Endothelial cell of umbilical vein (primary cell): ENCODE measurements at regions not wholly inside any gene's neighbourhood (a gene's known extent, or its start where the extent isn't known, plus 50 kb on each side); places are given as distances from the start of the nearest gene placed in this dataset.

Source experiments
- BruUV-seq: library from RNA; stranded (reverse); fragments of 400-500 nt; replicated peaks from 2 replicates; lab custom pipeline; 2021; lab: Mats Ljungman, UMichigan
- CTCF ChIA-PET: fragments of 300-600, 350-600 bp; sonication (Branson Sonifier 250); formaldehyde crosslinking; loops from one replicate; lab custom pipeline; 2021; ENCODE audit warnings: antibody characterized with exemption, inconsistent platforms; lab: Charles Lee
- POLR2A ChIA-PET: fragments of 300-600, 350-600 bp; sonication (Branson Sonifier 250); formaldehyde crosslinking; loops from one replicate; lab custom pipeline; 2021; ENCODE audit warnings: antibody characterized with exemption, inconsistent platforms; lab: Charles Lee
- DNase-seq: peaks from one replicate; pipeline ENCODE4 v3.0.0-alpha.2; 2011; ENCODE audit warnings: low read depth, low spot score
- FAIRE-seq: peaks from 2 replicates; lab custom pipeline; 2011; peaks lifted over from hg19 to GRCh38; lab: Jason Lieb, UNC
- H2AFZ ChIP-seq: 2 replicates; pipeline ENCODE4 v1.6.0; 2012; ENCODE audit warnings: low read depth, low read length, control low read depth, inconsistent platforms
- H3K27ac ChIP-seq: 2 replicates; pipeline ENCODE4 v1.5.1; 2011; ENCODE audit warnings: low read depth, mild to moderate bottlenecking, control low read depth, low read length, moderate library complexity; ENCODE audit not compliant: insufficient read depth
- H3K27me3 ChIP-seq, 2 experiments: 2 replicates each; pipeline versions ENCODE4 v1.6.0 to v1.6.1; 2011; ENCODE audit warnings: low read length in 2 of 2, mixed read lengths in 1 of 2; ENCODE audit not compliant: control insufficient read depth in 2 of 2, insufficient read depth in 2 of 2
- H3K36me3 ChIP-seq, 2 experiments: 2 replicates in 1 of 2; 3 replicates in 1 of 2; pipeline ENCODE4 v1.5.1; 2011; ENCODE audit warnings: low read length in 2 of 2, mild to moderate bottlenecking in 1 of 2, moderate library complexity in 1 of 2; ENCODE audit not compliant: control insufficient read depth in 2 of 2, insufficient read depth in 2 of 2; ENCODE audit errors: extremely low read depth in 1 of 2
- H3K4me1 ChIP-seq: 3 replicates; pipeline ENCODE4 v1.5.1; 2011; ENCODE audit warnings: mild to moderate bottlenecking, low read length; ENCODE audit not compliant: control insufficient read depth, insufficient read depth; ENCODE audit errors: extremely low read depth
- H3K4me2 ChIP-seq: 2 replicates; pipeline ENCODE4 v1.6.1; 2011; ENCODE audit warnings: low read length, control low read depth, mixed read lengths; ENCODE audit not compliant: insufficient read depth
- H3K4me3 ChIP-seq, 3 experiments: fragments of 200-600 bp in 1 of 3; sonication (generic), shearing (Covaris generic) in 1 of 3; replicated peaks in 1 of 3; 2 replicates each; pipeline ENCODE4 v1.5.1; 2011 to 2016; ENCODE audit warnings: control low read depth in 3 of 3, low read length in 3 of 3, mild to moderate bottlenecking in 2 of 3, inconsistent platforms in 1 of 3, low read depth in 1 of 3, moderate library complexity in 1 of 3; ENCODE audit not compliant: insufficient read depth in 1 of 3
- H3K79me2 ChIP-seq: 2 replicates; pipeline ENCODE4 v1.6.0; 2012; ENCODE audit warnings: low read length, inconsistent platforms; ENCODE audit not compliant: control insufficient read depth, insufficient read depth
- H3K9ac ChIP-seq: replicated peaks from 2 replicates; pipeline ENCODE3; 2011; ENCODE audit warnings: low read length, control low read depth; ENCODE audit not compliant: insufficient read depth; ENCODE audit errors: extremely low read depth
- H3K9me1 ChIP-seq: replicated peaks from 3 replicates; pipeline ENCODE4 v1.6.0; 2011; ENCODE audit warnings: mild to moderate bottlenecking, low read length; ENCODE audit not compliant: control insufficient read depth, insufficient read depth; ENCODE audit errors: extremely low read depth
- H3K9me3 ChIP-seq: replicated peaks from 2 replicates; pipeline ENCODE4 v1.5.1; 2012; ENCODE audit warnings: low read length, inconsistent platforms; ENCODE audit not compliant: control insufficient read depth, insufficient read depth
- H4K20me1 ChIP-seq: replicated peaks from 2 replicates; pipeline ENCODE3; 2011; ENCODE audit warnings: mild to moderate bottlenecking, low read length; ENCODE audit not compliant: control insufficient read depth, insufficient read depth; ENCODE audit errors: extremely low read depth
- EZH2 ChIP-seq: IDR thresholded peaks from 2 replicates; pipeline ENCODE4 v1.6.1; 2012; ENCODE audit warnings: borderline replicate concordance, low read depth, mild to moderate bottlenecking, moderate library complexity, low read length, inconsistent platforms; ENCODE audit not compliant: severe bottlenecking
- FOS ChIP-seq: IDR thresholded peaks from 2 replicates; pipeline ENCODE4 v1.6.1; 2011; ENCODE audit warnings: mild to moderate bottlenecking, low read length, moderate library complexity, borderline replicate concordance; ENCODE audit not compliant: insufficient read depth
- GATA2 ChIP-seq: IDR thresholded peaks from 2 replicates; pipeline ENCODE4 v1.7.0; 2011; ENCODE audit warnings: low read depth, mild to moderate bottlenecking, moderate library complexity, mixed read lengths, low read length; ENCODE audit not compliant: insufficient read length, insufficient read depth
- JUN ChIP-seq: IDR thresholded peaks from 2 replicates; pipeline ENCODE4 v1.6.1; 2011; ENCODE audit warnings: borderline replicate concordance, low read depth; ENCODE audit not compliant: insufficient read length, insufficient read depth
- MAX ChIP-seq: IDR thresholded peaks from 2 replicates; pipeline ENCODE4 v1.6.1; 2011; ENCODE audit not compliant: insufficient read depth, insufficient read length
- MYC ChIP-seq: IDR thresholded peaks from one replicate; pipeline ENCODE4 v1.6.1; 2011; ENCODE audit warnings: mild to moderate bottlenecking, low read depth, low read length
- POLR2A ChIP-seq: IDR thresholded peaks from 2 replicates; pipeline ENCODE4 v1.6.1; 2012; ENCODE audit warnings: low read depth, mild to moderate bottlenecking, control low read depth, low read length
- POLR2AphosphoS5 ChIP-seq: IDR thresholded peaks from 2 replicates; pipeline ENCODE4 v1.6.1; 2012; ENCODE audit warnings: low read depth, mild to moderate bottlenecking, control low read depth, low read length, moderate library complexity; ENCODE audit not compliant: insufficient read depth
- dilution Hi-C: fragments of 300-500 bp; cut with MboI; formaldehyde crosslinking; loops from one replicate; pipeline ENCODE4 v1.15.0; 2019; ENCODE audit warnings: low sequenced_read_pairs; ENCODE audit not compliant: extremely low pct_ligation_motif_present
- intact Hi-C: fragments of 100-400 bp; cut with micrococcal nuclease; formaldehyde crosslinking; loops from one replicate; pipeline ENCODE4 v1.10.0; 2022
- TF ChIP-seq, protein P1 (sequence below), 2 donors: IDR thresholded peaks; 1 replicate in 1 of 2; 2 replicates in 1 of 2; pipeline ENCODE4 v1.5.1; 2011; ENCODE audit warnings: low read length in 2 of 2, mild to moderate bottlenecking in 2 of 2, moderate library complexity in 2 of 2, control low read depth in 1 of 2, inconsistent platforms in 1 of 2, low read depth in 1 of 2; ENCODE audit not compliant: insufficient read depth in 1 of 2; ENCODE audit errors: extremely low read depth in 1 of 2

DNA sequence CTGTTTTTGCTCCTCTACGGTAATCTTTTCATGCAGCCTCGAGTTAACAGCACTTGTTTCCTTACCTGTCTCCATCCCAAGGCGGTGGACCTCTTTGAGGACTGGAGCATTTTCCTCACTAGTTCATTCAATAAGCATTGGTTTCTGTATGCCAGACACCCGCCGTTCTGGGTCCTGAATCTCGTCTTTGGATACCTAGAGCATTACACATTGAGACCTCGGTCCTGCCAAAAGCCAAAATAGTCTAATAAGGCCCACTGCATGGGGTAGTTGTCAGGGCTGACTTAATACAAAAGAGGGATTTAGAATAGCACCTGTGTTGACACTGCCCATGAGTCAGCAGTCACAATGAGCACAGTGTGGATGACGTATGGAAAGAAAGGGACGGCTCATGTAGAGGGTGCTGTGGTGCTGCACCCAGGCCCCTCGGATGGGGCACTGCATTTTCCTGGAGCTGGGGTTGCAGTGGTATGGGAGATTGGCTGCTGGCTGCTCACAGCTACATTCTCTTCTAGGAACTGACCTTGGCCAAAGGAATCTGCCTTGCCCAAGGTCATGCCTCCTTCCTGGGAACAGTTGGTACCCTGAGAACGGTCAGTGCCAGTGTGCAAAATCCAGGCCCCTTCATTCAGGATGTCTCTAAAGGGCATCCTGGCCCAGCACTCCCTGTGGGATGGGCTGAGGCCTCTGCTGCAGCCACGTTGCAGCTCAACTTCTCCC lies 126.9 kb upstream of the NCK2 start:
- BruUV-seq, result no TSS peak
- H3K4me3 ChIP-seq, result no peak overlapping the region
- H3K27me3 ChIP-seq, result no peaks in the 10 kb centered on the region
- no peak overlapping the region for H3K9ac ChIP-seq
- H3K4me1 ChIP-seq, result no peaks in the 10 kb centered on the region
- POLR2A ChIA-PET, result no interaction called here
- dilution Hi-C loops (no loop called here), intact Hi-C loops (no loop called here)
- no peak overlapping the region for H2AFZ ChIP-seq
- no peak overlapping the region for H3K4me2 ChIP-seq
- CTCF ChIA-PET, result no interaction called here
- FAIRE-seq, result no peak
- no peak for TF ChIP-seq JUN
- TF ChIP-seq POLR2A, result no peak
- no peak for TF ChIP-seq MAX
- TF ChIP-seq GATA2, result no peak
- no peak for TF ChIP-seq POLR2AphosphoS5
- TF ChIP-seq FOS, result no peak
- no peak for TF ChIP-seq EZH2
- TF ChIP-seq MYC, result no peak
- TF ChIP-seq, protein P1, sequence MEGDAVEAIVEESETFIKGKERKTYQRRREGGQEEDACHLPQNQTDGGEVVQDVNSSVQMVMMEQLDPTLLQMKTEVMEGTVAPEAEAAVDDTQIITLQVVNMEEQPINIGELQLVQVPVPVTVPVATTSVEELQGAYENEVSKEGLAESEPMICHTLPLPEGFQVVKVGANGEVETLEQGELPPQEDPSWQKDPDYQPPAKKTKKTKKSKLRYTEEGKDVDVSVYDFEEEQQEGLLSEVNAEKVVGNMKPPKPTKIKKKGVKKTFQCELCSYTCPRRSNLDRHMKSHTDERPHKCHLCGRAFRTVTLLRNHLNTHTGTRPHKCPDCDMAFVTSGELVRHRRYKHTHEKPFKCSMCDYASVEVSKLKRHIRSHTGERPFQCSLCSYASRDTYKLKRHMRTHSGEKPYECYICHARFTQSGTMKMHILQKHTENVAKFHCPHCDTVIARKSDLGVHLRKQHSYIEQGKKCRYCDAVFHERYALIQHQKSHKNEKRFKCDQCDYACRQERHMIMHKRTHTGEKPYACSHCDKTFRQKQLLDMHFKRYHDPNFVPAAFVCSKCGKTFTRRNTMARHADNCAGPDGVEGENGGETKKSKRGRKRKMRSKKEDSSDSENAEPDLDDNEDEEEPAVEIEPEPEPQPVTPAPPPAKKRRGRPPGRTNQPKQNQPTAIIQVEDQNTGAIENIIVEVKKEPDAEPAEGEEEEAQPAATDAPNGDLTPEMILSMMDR (IDR thresholded peaks at IDR 0.05; ENCODE audit: extremely low read depth in 1 of 2, insufficient read depth in 1 of 2, low read depth in 1 of 2, low read length in 2 of 2), result no peak
- H3K9me3 ChIP-seq, result no peaks in the 10 kb centered on the region
- no peak overlapping the region for H3K27ac ChIP-seq
- DNase-seq, result no peak
- no peaks in the 10 kb centered on the region for H4K20me1 ChIP-seq
- H3K79me2 ChIP-seq, result no peaks in the 10 kb centered on the region
- H3K9me1 ChIP-seq, result no peaks in the 10 kb centered on the region
- H3K36me3 ChIP-seq, result no peaks in the 10 kb centered on the region
